ENCODE measurements at regions not wholly inside any gene's neighbourhood (a gene's known extent, or its start where the extent isn't known, plus 50 kb on each side); places are given as distances from the start of the nearest gene placed in this dataset.

DNA sequence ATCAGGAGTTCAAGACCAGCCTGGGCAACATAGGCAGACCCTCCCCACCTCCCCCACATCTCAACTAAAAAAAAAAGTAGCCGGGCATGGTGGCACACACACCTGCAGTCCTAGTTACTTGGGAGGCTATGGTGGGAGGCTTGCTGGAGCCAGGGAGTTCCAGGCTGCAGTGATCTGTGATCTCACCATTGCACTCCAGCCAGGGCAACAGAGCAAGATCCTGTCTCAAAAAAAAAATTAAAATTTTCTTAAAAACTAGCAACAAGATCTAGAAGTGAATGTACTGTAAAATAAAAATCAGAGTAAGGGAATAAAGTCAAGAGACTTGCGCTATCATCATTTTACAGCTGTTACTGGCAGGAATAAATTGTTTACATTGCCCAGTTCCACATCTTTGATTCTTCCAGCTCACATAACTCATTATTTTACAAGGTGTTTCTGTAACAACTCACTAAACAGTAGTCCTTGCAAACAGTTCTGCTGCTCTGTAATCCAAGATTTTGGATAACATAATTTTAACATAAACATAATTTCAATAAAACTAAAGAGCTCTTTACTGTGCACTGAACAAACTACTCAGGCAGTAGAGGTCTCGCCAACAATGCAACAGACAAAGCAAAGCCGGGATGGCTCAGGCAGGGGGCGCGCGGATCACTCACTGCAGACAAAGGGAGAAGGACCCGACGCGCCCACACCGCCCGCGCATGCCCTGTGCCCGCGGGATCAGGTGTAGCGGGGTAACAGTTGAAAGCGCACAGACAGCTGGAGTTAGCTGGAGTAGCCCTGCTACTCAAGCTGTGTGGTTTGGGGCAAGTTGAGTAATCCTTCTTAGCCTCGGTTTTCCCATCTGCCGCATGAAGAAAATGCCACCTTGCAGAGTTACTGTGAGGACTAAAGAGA is 73.3 kb upstream of the NFE2L3 start:
- Mint-ChIP-seq H3K36me3 (ENCODE audit: low read depth) (no peaks in the 10 kb centered on the region), H3K27me3 (peaks cover 33% of the 10 kb centered on the region), H3K27ac (no peak overlapping the region), H3K9me3 (no peaks in the 10 kb centered on the region), H3K4me1 (peaks cover 7% of the 10 kb centered on the region), H3K4me3 (no peak overlapping the region)
- intact Hi-C loops (cut with micrococcal nuclease), result loop anchor here (1.0 to 5.0 kb wide), 7 partner anchors 13 to 1082 kb away; partner anchors contain the start of gene SNX10
- ATAC-seq (ENCODE audit: low read depth) (peak; percentile 100), DNase-seq (peak; percentile 73)
- POLR2A ChIA-PET, result interaction anchor here (0.7 to 1.8 kb wide), 8 partner anchors 74 to 296 kb away, joined by 3 to 23 read pairs (median 4); partner anchors contain the start of genes CBX3, HNRNPA2B1 and NFE2L3
- CTCF ChIA-PET, result interaction anchor here (0.6 to 3.7 kb wide), 23 partner anchors 9 to 492 kb away, joined by 3 to 60 read pairs (median 6); partner anchors contain the start of genes CBX3 and NFE2L3
- TF ChIP-seq CTCF (IDR thresholded peaks at IDR 0.05), result no peak

GRCh38 chr7:26081638-26082037 is 70.4 kb upstream of the NFE2L3 start:
- no peak overlapping the region for H3K4me3 Mint-ChIP-seq
- peaks cover 22% of the 10 kb centered on the region for H3K27me3 Mint-ChIP-seq
- DNase-seq (no peak), ATAC-seq (ENCODE audit: low read depth) (no peak)
- peaks cover 7% of the 10 kb centered on the region for H3K4me1 Mint-ChIP-seq
- ChIA-PET CTCF (interaction anchor here (0.8 to 1.5 kb wide), 2 partner anchors 9 to 288 kb away, joined by 4 to 5 read pairs; no protein-coding TSS in a partner anchor), POLR2A (interaction anchor here (0.9 kb wide), 1 partner anchor 284 kb away, joined by 3 read pairs; no protein-coding TSS in a partner anchor)
- H3K27ac Mint-ChIP-seq, result no peak overlapping the region
- no peaks in the 10 kb centered on the region for H3K36me3 Mint-ChIP-seq (ENCODE audit: low read depth)
- no peak for TF ChIP-seq CTCF (IDR thresholded peaks at IDR 0.05)
- no peaks in the 10 kb centered on the region for H3K9me3 Mint-ChIP-seq
- intact Hi-C loops (cut with micrococcal nuclease), result no loop called here

- Mint-ChIP-seq H3K9me3 (no peaks in the 10 kb centered on the region), H3K27me3 (peaks cover 19% of the 10 kb centered on the region), H3K4me3 (no peak overlapping the region), H3K36me3 (ENCODE audit: low read depth) (no peaks in the 10 kb centered on the region), H3K27ac (no peak overlapping the region), H3K4me1 (peaks cover 7% of the 10 kb centered on the region)
- ChIA-PET CTCF (interaction anchor here (1.0 to 2.0 kb wide), 4 partner anchors 9 to 287 kb away, joined by 3 to 8 read pairs (median 5); no protein-coding TSS in a partner anchor), POLR2A (interaction anchor here (0.6 to 1.4 kb wide), 3 partner anchors 18 to 208 kb away, joined by 3 to 4 read pairs (median 3); partner anchors contain the start of gene CBX3)
- ATAC-seq (ENCODE audit: low read depth), result no peak
- intact Hi-C loops (cut with micrococcal nuclease), result no loop called here
- DNase-seq, result no peak
- no peak for TF ChIP-seq CTCF (IDR thresholded peaks at IDR 0.05)
Observed at GRCh38 chr7:26083113-26083512, 68.9 kb upstream of the NFE2L3 start.

DNA sequence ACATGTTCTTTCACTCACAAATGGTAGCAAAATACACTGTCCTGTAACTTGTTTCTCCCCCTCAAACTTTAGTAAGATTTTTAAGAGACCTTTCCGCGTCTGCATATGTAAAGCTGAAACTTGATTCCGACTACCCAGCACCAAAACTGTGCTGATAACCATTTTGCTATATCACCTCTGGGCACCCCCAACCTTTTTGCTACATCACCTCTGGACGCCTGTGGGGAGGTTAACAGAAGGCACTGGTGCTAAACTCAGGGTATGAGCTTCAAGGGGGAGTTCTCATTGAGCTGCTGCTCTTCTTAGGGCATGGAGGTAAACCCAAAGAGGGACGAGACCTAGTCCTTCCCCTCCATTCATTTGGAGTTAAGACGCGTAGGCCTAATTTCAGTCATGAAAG is 67.6 kb upstream of the NFE2L3 start:
- peaks cover 13% of the 10 kb centered on the region for H3K27me3 Mint-ChIP-seq
- H3K36me3 Mint-ChIP-seq (ENCODE audit: low read depth), result no peaks in the 10 kb centered on the region
- H3K9me3 Mint-ChIP-seq, result no peaks in the 10 kb centered on the region
- ChIA-PET CTCF (interaction anchor here (1.7 to 2.0 kb wide), 2 partner anchors 281 to 286 kb away, joined by 6 to 8 read pairs; no protein-coding TSS in a partner anchor), POLR2A (interaction anchor here (1.4 kb wide), 1 partner anchor 206 kb away, joined by 3 read pairs; no protein-coding TSS in a partner anchor)
- no peak overlapping the region for H3K4me3 Mint-ChIP-seq
- intact Hi-C loops (cut with micrococcal nuclease), result no loop called here
- ATAC-seq (ENCODE audit: low read depth) (no peak), DNase-seq (no peak)
- H3K27ac Mint-ChIP-seq, result no peak overlapping the region
- TF ChIP-seq CTCF (IDR thresholded peaks at IDR 0.05), result no peak
- peaks cover 11% of the 10 kb centered on the region for H3K4me1 Mint-ChIP-seq

- intact Hi-C loops (cut with micrococcal nuclease), result no loop called here
- TF ChIP-seq CTCF (IDR thresholded peaks at IDR 0.05), result no peak
- ATAC-seq (ENCODE audit: low read depth) (no peak), DNase-seq (no peak)
- Mint-ChIP-seq H3K27me3 (peaks cover 4% of the 10 kb centered on the region), H3K36me3 (ENCODE audit: low read depth) (no peaks in the 10 kb centered on the region), H3K27ac (no peak overlapping the region), H3K9me3 (no peaks in the 10 kb centered on the region), H3K4me1 (peaks cover 22% of the 10 kb centered on the region), H3K4me3 (no peak overlapping the region)
- CTCF ChIA-PET, result interaction anchor here (0.9 kb wide), 1 partner anchor 284 kb away, joined by 3 read pairs; no protein-coding TSS in a partner anchor
- POLR2A ChIA-PET, result interaction anchor here (1.8 kb wide), 1 partner anchor 15 kb away, joined by 4 read pairs; no protein-coding TSS in a partner anchor
Observed at GRCh38 chr7:26085771-26086170, 66.2 kb upstream of the NFE2L3 start.
